H1 (cell line): ENCODE measurements at regions not wholly inside any gene's neighbourhood (a gene's known extent, or its start where the extent isn't known, plus 50 kb on each side); places are given as distances from the start of the nearest gene placed in this dataset.

Experiments
- CTCF ChIA-PET: fragments of 300-600 bp; sonication (Branson Sonifier 250); formaldehyde crosslinking; loops from one replicate; lab custom pipeline; 2021; ENCODE audit not compliant: partially characterized antibody; lab: Charles Lee
- POLR2A ChIA-PET: fragments of 300-600 bp; sonication (Branson Sonifier 250); formaldehyde crosslinking; loops from one replicate; lab custom pipeline; 2021; ENCODE audit warnings: inconsistent platforms; ENCODE audit not compliant: partially characterized antibody; lab: Charles Lee
- DNase-seq, 2 experiments: peaks; one replicate each; pipeline versions ENCODE4 v3.0.0 to v3.0.0-alpha.2; 2010 to 2022; ENCODE audit warnings: low spot score in 2 of 2, low read depth in 1 of 2, mixed read lengths in 1 of 2
- FAIRE-seq: peaks from 2 replicates; lab custom pipeline; 2011; peaks lifted over from hg19 to GRCh38; lab: Jason Lieb, UNC
- H2AFZ ChIP-seq: 2 replicates; pipeline ENCODE4 v1.8.1; 2012; ENCODE audit warnings: low read length, inconsistent platforms
- H2AK5ac ChIP-seq: 2 replicates; pipeline ENCODE4 v1.6.1; 2013; ENCODE audit warnings: low read depth, low read length
- H2BK120ac ChIP-seq: replicated peaks from 2 replicates; pipeline ENCODE3; 2013; ENCODE audit warnings: low read depth, low read length, inconsistent platforms
- H2BK12ac ChIP-seq: 2 replicates; pipeline ENCODE4 v1.6.1; 2013; ENCODE audit warnings: low read depth, low read length
- H2BK15ac ChIP-seq: 2 replicates; pipeline ENCODE4 v1.6.1; 2013; ENCODE audit warnings: low read length
- H2BK20ac ChIP-seq: 2 replicates; pipeline ENCODE4 v1.6.1; 2013; ENCODE audit warnings: low read length
- H2BK5ac ChIP-seq: 2 replicates; pipeline ENCODE4 v1.6.1; 2013; ENCODE audit warnings: low read depth, low read length
- H3K14ac ChIP-seq: 2 replicates; pipeline ENCODE4 v1.6.1; 2013; ENCODE audit warnings: inconsistent platforms; ENCODE audit not compliant: insufficient read length
- H3K18ac ChIP-seq: 2 replicates; pipeline ENCODE4 v1.6.1; 2013; ENCODE audit warnings: low read length; ENCODE audit errors: extremely low read depth
- H3K23ac ChIP-seq: 2 replicates; pipeline ENCODE4 v1.6.1; 2013; ENCODE audit warnings: inconsistent platforms; ENCODE audit not compliant: insufficient read length
- H3K23me2 ChIP-seq: 2 replicates; pipeline ENCODE4 v1.6.1; 2013; ENCODE audit warnings: low read depth, low read length
- H3K27ac ChIP-seq: 2 replicates; pipeline ENCODE4 v1.6.1; 2011; ENCODE audit warnings: low read depth, low read length, inconsistent platforms
- H3K27me3 ChIP-seq, 4 experiments: replicated peaks in 1 of 4; 1 replicate in 1 of 4; 2 replicates in 3 of 4; pipeline versions ENCODE4 v1.6.1 to v1.8.1; 2011 to 2013; ENCODE audit warnings: low read length in 3 of 4, mild to moderate bottlenecking in 3 of 4, inconsistent platforms in 2 of 4, mixed read lengths in 2 of 4, moderate library complexity in 1 of 4; ENCODE audit not compliant: control insufficient read depth in 3 of 4, insufficient read depth in 3 of 4; ENCODE audit errors: extremely low read depth in 1 of 4
- H3K36me3 ChIP-seq, 4 experiments: 2 replicates each; pipeline versions ENCODE4 v1.6.1 to v1.8.1; 2011 to 2013; ENCODE audit warnings: mild to moderate bottlenecking in 4 of 4, low read length in 3 of 4, moderate library complexity in 2 of 4, control low read depth in 1 of 4, inconsistent platforms in 1 of 4; ENCODE audit not compliant: insufficient read depth in 4 of 4, control insufficient read depth in 2 of 4
- H3K4ac ChIP-seq: replicated peaks from 2 replicates; pipeline ENCODE3; 2013; ENCODE audit warnings: low read length, low read depth, mixed read lengths, inconsistent platforms; ENCODE audit not compliant: insufficient read length
- H3K4me1 ChIP-seq, 4 experiments: replicated peaks in 1 of 4; 1 replicate in 1 of 4; 2 replicates in 3 of 4; pipeline versions ENCODE4 v1.6.1 to v1.8.1; 2011 to 2013; ENCODE audit warnings: low read length in 3 of 4, inconsistent platforms in 2 of 4, mixed read lengths in 1 of 4; ENCODE audit not compliant: insufficient read depth in 4 of 4, control insufficient read depth in 3 of 4
- H3K4me2 ChIP-seq, 2 experiments: 2 replicates each; pipeline versions ENCODE4 v1.6.1 to v1.8.1; 2011 to 2013; ENCODE audit warnings: low read depth in 2 of 2, low read length in 2 of 2, control low read depth in 1 of 2, inconsistent platforms in 1 of 2, mild to moderate bottlenecking in 1 of 2; ENCODE audit not compliant: insufficient read depth in 1 of 2
- H3K4me3 ChIP-seq, 4 experiments: fragments of 200-600, 300-600 bp in 1 of 4; sonication (generic), shearing (Covaris generic), sonication (Bioruptor Twin) in 1 of 4; 2 replicates each; pipeline versions ENCODE4 v1.5.1 to v1.8.1; 2011 to 2016; ENCODE audit warnings: low read length in 4 of 4, low read depth in 3 of 4, control low read depth in 2 of 4, inconsistent platforms in 2 of 4, mild to moderate bottlenecking in 2 of 4, mixed read lengths in 1 of 4, moderate library complexity in 1 of 4; ENCODE audit not compliant: insufficient read depth in 2 of 4; ENCODE audit errors: extremely low read depth in 1 of 4
- H3K56ac ChIP-seq: replicated peaks from 2 replicates; pipeline ENCODE3; 2013; ENCODE audit warnings: low read depth, mild to moderate bottlenecking, mixed read lengths, low read length, inconsistent platforms; ENCODE audit not compliant: insufficient read length
- H3K79me1 ChIP-seq: 2 replicates; pipeline ENCODE4 v1.6.1; 2013; ENCODE audit warnings: low read depth, low read length, control low read depth
- H3K79me2 ChIP-seq, 2 experiments: 2 replicates each; pipeline versions ENCODE4 v1.6.1 to v1.8.1; 2012 to 2013; ENCODE audit warnings: low read length in 2 of 2, mild to moderate bottlenecking in 2 of 2, inconsistent platforms in 1 of 2; ENCODE audit not compliant: insufficient read depth in 2 of 2, control insufficient read depth in 1 of 2
- H3K9ac ChIP-seq, 4 experiments: replicated peaks in 1 of 4; 1 replicate in 1 of 4; 2 replicates in 3 of 4; pipeline versions ENCODE4 v1.6.1 to v1.8.1; 2011 to 2013; ENCODE audit warnings: low read depth in 3 of 4, low read length in 3 of 4, control low read depth in 2 of 4, mild to moderate bottlenecking in 2 of 4, moderate library complexity in 2 of 4, inconsistent platforms in 1 of 4; ENCODE audit errors: extremely low read depth in 1 of 4
- H3K9me3 ChIP-seq, 2 experiments: 2 replicates each; pipeline versions ENCODE4 v1.6.1 to v1.8.1; 2012 to 2013; ENCODE audit warnings: mild to moderate bottlenecking in 2 of 2, moderate library complexity in 2 of 2, control low read depth in 1 of 2, inconsistent platforms in 1 of 2, low read depth in 1 of 2, low read length in 1 of 2, mixed read lengths in 1 of 2; ENCODE audit not compliant: insufficient read depth in 2 of 2
- H4K20me1 ChIP-seq, 2 experiments: replicated peaks in 1 of 2; 2 replicates each; pipeline versions ENCODE3 to v1.8.1; 2011 to 2013; ENCODE audit warnings: inconsistent platforms in 2 of 2, low read length in 2 of 2, mild to moderate bottlenecking in 1 of 2; ENCODE audit not compliant: insufficient read depth in 2 of 2, control insufficient read depth in 1 of 2
- H4K5ac ChIP-seq: 2 replicates; pipeline ENCODE4 v1.6.1; 2013; ENCODE audit warnings: low read length, low read depth, mixed read lengths, inconsistent platforms; ENCODE audit not compliant: insufficient read length
- H4K8ac ChIP-seq: 2 replicates; pipeline ENCODE4 v1.8.0; 2013; ENCODE audit warnings: mild to moderate bottlenecking, moderate library complexity, low read length, inconsistent platforms; ENCODE audit not compliant: insufficient read depth; ENCODE audit errors: extremely low read depth
- H4K91ac ChIP-seq: replicated peaks from 2 replicates; pipeline ENCODE3; 2013; ENCODE audit warnings: low read length, mixed read lengths, inconsistent platforms; ENCODE audit not compliant: insufficient read length
- CTCF ChIP-seq, 3 experiments: IDR thresholded peaks; 1 replicate in 2 of 3; 2 replicates in 1 of 3; pipeline versions ENCODE4 v1.5.1 to v1.6.1; 2011; ENCODE audit warnings: low read length in 3 of 3, mild to moderate bottlenecking in 3 of 3, inconsistent platforms in 2 of 3, low read depth in 1 of 3, moderate library complexity in 1 of 3; ENCODE audit not compliant: insufficient read depth in 1 of 3; ENCODE audit errors: control extremely low read depth in 1 of 3
- HDAC2 ChIP-seq, 2 experiments: fragments of 300-600 bp in 1 of 2; sonication (generic) in 1 of 2; IDR thresholded peaks; 2 replicates each; pipeline ENCODE4 v1.6.1; 2011 to 2012; ENCODE audit warnings: low read depth in 2 of 2, low read length in 2 of 2, mild to moderate bottlenecking in 2 of 2, moderate library complexity in 2 of 2, borderline replicate concordance in 1 of 2, inconsistent platforms in 1 of 2
- JUN ChIP-seq: IDR thresholded peaks from 2 replicates; pipeline ENCODE4 v1.6.1; 2011; ENCODE audit warnings: low read depth, mild to moderate bottlenecking, improper control_type of control experiment, low read length
- RFX5 ChIP-seq: IDR thresholded peaks from 2 replicates; pipeline ENCODE4 v1.6.1; 2011; ENCODE audit warnings: low read depth, low read length, improper control_type of control experiment, borderline replicate concordance
- SIX5 ChIP-seq: IDR thresholded peaks from 2 replicates; pipeline ENCODE4 v1.6.1; 2011; ENCODE audit warnings: mild to moderate bottlenecking, low read depth, low read length
- SRF ChIP-seq: IDR thresholded peaks from 2 replicates; pipeline ENCODE4 v1.6.1; 2011; ENCODE audit warnings: mild to moderate bottlenecking, low read depth, low read length, moderate library complexity
- SUZ12 ChIP-seq: fragments of 200-600 bp; sonication (generic); IDR thresholded peaks from 2 replicates; pipeline ENCODE4 v1.6.1; 2012; ENCODE audit warnings: mild to moderate bottlenecking, inconsistent platforms, low read length, moderate library complexity, mixed read lengths
- TAF1 ChIP-seq: IDR thresholded peaks from 2 replicates; pipeline ENCODE4 v1.6.1; 2011; ENCODE audit warnings: mild to moderate bottlenecking, low read depth, low read length
- USF2 ChIP-seq: IDR thresholded peaks from 2 replicates; pipeline ENCODE4 v1.6.1; 2011; ENCODE audit warnings: low read length, improper control_type of control experiment
- WGBS, 2 experiments: shearing (Covaris generic) in 1 of 2; methylation state at CpG; one replicate each; pipeline versions ENCODE4 v1.1.6 to v1.1.7; 2013 to 2015; ENCODE audit warnings: low lambda C conversion rate in 2 of 2, mixed read lengths in 2 of 2, inconsistent platforms in 1 of 2, low coverage in 1 of 2, missing lambda C conversion rate in 1 of 2; ENCODE audit not compliant: insufficient replicate concordance in 2 of 2, insufficient coverage in 1 of 2, insufficient read length in 1 of 2; ENCODE audit errors: extremely low coverage in 1 of 2, missing lambda C conversion rate in 1 of 2; 5-methylcytosine and 5-hydroxymethylcytosine counted together

- Histone ChIP-seq H2BK20ac (no peak overlapping the region), H3K56ac (no peak overlapping the region), H4K8ac (no peak overlapping the region), H4K20me1 (no peaks in the 10 kb centered on the region), H3K14ac (no peak overlapping the region), H3K79me2 (no peaks in the 10 kb centered on the region), H4K5ac (no peak overlapping the region), H2BK5ac (no peak overlapping the region), H3K18ac (no peak overlapping the region), H3K4ac (no peak overlapping the region), H3K23me2 (no peaks in the 10 kb centered on the region), H2BK120ac (no peak overlapping the region), H2BK15ac (no peak overlapping the region), H2AFZ (no peak overlapping the region), H2AK5ac (no peak overlapping the region), H2BK12ac (no peak overlapping the region), H3K27me3 (no peaks in the 10 kb centered on the region), H3K4me1 (peaks cover 0 to 17% (median 6%) of the 10 kb centered on the region in 4 experiments; a peak in 3 of 7 replicates), H3K79me1 (no peaks in the 10 kb centered on the region), H3K4me2 (no peak overlapping the region; a peak in 1 of 4 replicates), H3K9ac (no peak overlapping the region), H3K27ac (no peak overlapping the region), H3K4me3 (no peak overlapping the region), H4K91ac (no peak overlapping the region), H3K23ac (no peak overlapping the region), H3K9me3 (no peaks in the 10 kb centered on the region), H3K36me3 (no peaks in the 10 kb centered on the region)
- WGBS, 2 experiments: 89% methylated on average over 5 of the region's 5 CpGs; no CpG with 5 or more reads in 1 of the 2 experiments
- no peak for DNase-seq
- CTCF ChIA-PET: interaction anchor here (0.5 to 1.3 kb wide), 3 partner anchors 10 to 65 kb away, joined by 3 to 5 read pairs (median 4); no protein-coding TSS in a partner anchor
- POLR2A ChIA-PET: no interaction called here
- FAIRE-seq: no peak
- TF ChIP-seq JUN (no peak), SIX5 (no peak), RFX5 (no peak), USF2 (no peak), CTCF (IDR thresholded peaks at IDR 0.05; ENCODE audit: control extremely low read depth in 1 of 3, insufficient read depth in 1 of 3, low read depth in 1 of 3, low read length in 3 of 3) (no peak), TAF1 (no peak), SUZ12 (no peak), HDAC2 (IDR thresholded peaks at IDR 0.05; ENCODE audit: borderline replicate concordance in 1 of 2, low read depth in 2 of 2, low read length in 2 of 2) (no peak), SRF (no peak)
Observed at GRCh38 chr20:53829724-53830521, 236.3 kb upstream of the ZNF217 start.
